RWPE2 (cell line): ENCODE measurements at regions not wholly inside any gene's neighbourhood (a gene's known extent, or its start where the extent isn't known, plus 50 kb on each side); places are given as distances from the start of the nearest gene placed in this dataset.
"Not testable (repeated sequence)": the region's sequence is repeated elsewhere in the genome, so short reads cannot be mapped to it uniquely, and the experiment has no call there.

Experiments used
- ATAC-seq: fragments of 200-7000 bp; cut with Tn5 transposase; 3 replicates; pipeline ENCODE4 v1.9.1; 2021; ENCODE audit warnings: low read depth
- DNase-seq: peaks from one replicate; pipeline ENCODE4 v3.0.0-alpha.2; 2020; ENCODE audit warnings: low spot score
- H3K27ac ChIP-seq: fragments of 450-650 bp; 2 replicates; pipeline ENCODE4 v1.5.1; 2017; ENCODE audit warnings: mild to moderate bottlenecking; ENCODE audit not compliant: poor library complexity, severe bottlenecking
- H3K27me3 ChIP-seq: fragments of 250-450 bp; sonication (Bioruptor Pico); 2 replicates; pipeline ENCODE4 v1.5.1; 2021; ENCODE audit warnings: mild to moderate bottlenecking, moderate library complexity; ENCODE audit not compliant: insufficient read depth, poor library complexity, severe bottlenecking
- H3K36me3 ChIP-seq: fragments of 250-450 bp; sonication (Bioruptor Pico); 2 replicates; pipeline ENCODE4 v1.5.1; 2020; ENCODE audit warnings: low read depth, mild to moderate bottlenecking, moderate library complexity
- H3K4me1 ChIP-seq: fragments of 250-450 bp; sonication (Bioruptor Pico); 2 replicates; pipeline ENCODE4 v1.5.1; 2021; ENCODE audit warnings: mild to moderate bottlenecking, moderate library complexity; ENCODE audit not compliant: insufficient read depth, poor library complexity, severe bottlenecking
- H3K4me3 ChIP-seq: fragments of 250-450 bp; sonication (Bioruptor Pico); 2 replicates; pipeline ENCODE4 v1.5.1; 2021; ENCODE audit warnings: mild to moderate bottlenecking, moderate library complexity; ENCODE audit not compliant: severe bottlenecking
- H3K9me3 ChIP-seq: fragments of 250-450 bp; sonication (Bioruptor Pico); 2 replicates; pipeline ENCODE4 v1.5.1; 2021; ENCODE audit warnings: mild to moderate bottlenecking, moderate library complexity; ENCODE audit not compliant: severe bottlenecking
- CTCF ChIP-seq: fragments of 450-650 bp; IDR thresholded peaks from one replicate; pipeline ENCODE4 v1.5.1; 2017; ENCODE audit warnings: mild to moderate bottlenecking, moderate library complexity; ENCODE audit not compliant: poor library complexity, severe bottlenecking

GRCh38 chr7:69439636-69440325, 158.5 kb upstream of the AUTS2 start:
- Histone ChIP-seq H3K36me3 (no peaks in the 10 kb centered on the region), H3K4me1 (no peaks in the 10 kb centered on the region), H3K4me3 (no peak overlapping the region), H3K9me3 (no peaks in the 10 kb centered on the region), H3K27me3 (no peaks in the 10 kb centered on the region), H3K27ac (no peak overlapping the region)
- no peak for ATAC-seq
- no peak for DNase-seq
- TF ChIP-seq CTCF = no peak

- TF ChIP-seq CTCF = no peak
- Histone ChIP-seq H3K27ac (no peak overlapping the region), H3K4me3 (no peak overlapping the region), H3K36me3 (no peaks in the 10 kb centered on the region), H3K4me1 (no peaks in the 10 kb centered on the region), H3K9me3 (no peaks in the 10 kb centered on the region), H3K27me3 (no peaks in the 10 kb centered on the region)
- ATAC-seq (no peak), DNase-seq (no peak)
Measured at GRCh38 chr7:69440976-69441375, 157.3 kb upstream of the AUTS2 start.

- DNase-seq (no peak), ATAC-seq (no peak)
- no peaks in the 10 kb centered on the region for H3K27me3 ChIP-seq
- no peaks in the 10 kb centered on the region for H3K36me3 ChIP-seq
- H3K27ac ChIP-seq = no peak overlapping the region
- no peaks in the 10 kb centered on the region for H3K9me3 ChIP-seq
- no peak for TF ChIP-seq CTCF
- no peaks in the 10 kb centered on the region for H3K4me1 ChIP-seq
- H3K4me3 ChIP-seq = no peak overlapping the region
Measured at GRCh38 chr7:69443136-69443535, 155.1 kb upstream of the AUTS2 start.

- TF ChIP-seq CTCF = no peak
Measured at GRCh38 chr7:69445541-69445940, 152.7 kb upstream of the AUTS2 start.

GRCh38 chr7:69446213-69446612, 152.1 kb upstream of the AUTS2 start:
- H3K9me3 ChIP-seq, H3K27ac ChIP-seq: not testable (repeated sequence)

More at GRCh38 chr7:69445541-69445940, 152.7 kb upstream of the AUTS2 start:
- DNase-seq (no peak), ATAC-seq (no peak)
- H3K4me3 ChIP-seq = no peak overlapping the region
- H3K9me3 ChIP-seq = no peaks in the 10 kb centered on the region
- H3K36me3 ChIP-seq = no peaks in the 10 kb centered on the region
- H3K27me3 ChIP-seq = no peaks in the 10 kb centered on the region
- H3K4me1 ChIP-seq = no peaks in the 10 kb centered on the region
- H3K27ac ChIP-seq = no peak overlapping the region

More at GRCh38 chr7:69446213-69446612, 152.1 kb upstream of the AUTS2 start:
- not testable (repeated sequence) for H3K4me3 ChIP-seq, ATAC-seq, H3K4me1 ChIP-seq, H3K36me3 ChIP-seq, H3K27me3 ChIP-seq, DNase-seq
